ENCODE measurements at regions not wholly inside any gene's neighbourhood (a gene's known extent, or its start where the extent isn't known, plus 50 kb on each side); places are given as distances from the start of the nearest gene placed in this dataset.

DNA sequence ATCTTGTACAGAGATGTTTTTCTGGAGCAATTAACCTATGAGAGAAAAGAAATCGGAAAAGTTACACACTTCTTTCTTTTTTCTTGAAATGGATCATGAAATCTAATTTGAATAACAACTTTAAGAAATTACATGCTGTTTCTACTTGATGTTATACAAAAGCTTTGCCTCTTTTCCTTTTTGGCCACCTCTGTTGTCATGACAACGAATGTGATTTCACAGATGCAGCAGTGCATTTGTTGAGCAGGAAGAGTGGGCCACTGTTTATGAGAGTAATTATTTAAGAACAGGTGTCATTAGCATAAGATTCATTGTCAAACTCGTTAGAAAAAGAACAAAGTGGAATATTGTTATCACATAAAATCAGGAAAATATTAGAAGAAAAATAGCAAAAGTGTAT lies 148.3 kb upstream of the IMPG1 start:
- no peak overlapping the region for H3K4me2 ChIP-seq (ENCODE audit: low read length)
- H4K20me1 ChIP-seq (ENCODE audit: insufficient read depth, low read length) = no peaks in the 10 kb centered on the region
- no peaks in the 10 kb centered on the region for H3K9me3 ChIP-seq (ENCODE audit: low read length)
- H3K27ac ChIP-seq (ENCODE audit: low read depth, low read length, poor library complexity, severe bottlenecking) = no peak overlapping the region
- H3K9me2 ChIP-seq (ENCODE audit: low read depth, low read length) = no peaks in the 10 kb centered on the region
- H3K4me3 ChIP-seq (ENCODE audit: low read depth, low read length, poor library complexity, severe bottlenecking) = no peak overlapping the region
- H3F3A ChIP-seq (ENCODE audit: insufficient read depth, low read length) = no peaks in the 10 kb centered on the region
- no peak overlapping the region for H3K9ac ChIP-seq (ENCODE audit: low read length)
- H3K4me1 ChIP-seq (ENCODE audit: insufficient read depth, low read length, severe bottlenecking) = no peaks in the 10 kb centered on the region
- no peaks in the 10 kb centered on the region for H3K27me3 ChIP-seq (ENCODE audit: insufficient read depth, low read length)
- H3K36me3 ChIP-seq (ENCODE audit: insufficient read depth, low read length) = no peaks in the 10 kb centered on the region
- H3K79me2 ChIP-seq (ENCODE audit: insufficient read depth, low read length) = no peaks in the 10 kb centered on the region
- H2AFZ ChIP-seq (ENCODE audit: low read length) = no peak overlapping the region
- TF ChIP-seq, protein P1, sequence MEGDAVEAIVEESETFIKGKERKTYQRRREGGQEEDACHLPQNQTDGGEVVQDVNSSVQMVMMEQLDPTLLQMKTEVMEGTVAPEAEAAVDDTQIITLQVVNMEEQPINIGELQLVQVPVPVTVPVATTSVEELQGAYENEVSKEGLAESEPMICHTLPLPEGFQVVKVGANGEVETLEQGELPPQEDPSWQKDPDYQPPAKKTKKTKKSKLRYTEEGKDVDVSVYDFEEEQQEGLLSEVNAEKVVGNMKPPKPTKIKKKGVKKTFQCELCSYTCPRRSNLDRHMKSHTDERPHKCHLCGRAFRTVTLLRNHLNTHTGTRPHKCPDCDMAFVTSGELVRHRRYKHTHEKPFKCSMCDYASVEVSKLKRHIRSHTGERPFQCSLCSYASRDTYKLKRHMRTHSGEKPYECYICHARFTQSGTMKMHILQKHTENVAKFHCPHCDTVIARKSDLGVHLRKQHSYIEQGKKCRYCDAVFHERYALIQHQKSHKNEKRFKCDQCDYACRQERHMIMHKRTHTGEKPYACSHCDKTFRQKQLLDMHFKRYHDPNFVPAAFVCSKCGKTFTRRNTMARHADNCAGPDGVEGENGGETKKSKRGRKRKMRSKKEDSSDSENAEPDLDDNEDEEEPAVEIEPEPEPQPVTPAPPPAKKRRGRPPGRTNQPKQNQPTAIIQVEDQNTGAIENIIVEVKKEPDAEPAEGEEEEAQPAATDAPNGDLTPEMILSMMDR (IDR thresholded peaks at IDR 0.05; ENCODE audit: low read length) = no peak
- TF ChIP-seq EZH2 (IDR thresholded peaks at IDR 0.05; ENCODE audit: borderline replicate concordance, low read length) = no peak

DNA sequence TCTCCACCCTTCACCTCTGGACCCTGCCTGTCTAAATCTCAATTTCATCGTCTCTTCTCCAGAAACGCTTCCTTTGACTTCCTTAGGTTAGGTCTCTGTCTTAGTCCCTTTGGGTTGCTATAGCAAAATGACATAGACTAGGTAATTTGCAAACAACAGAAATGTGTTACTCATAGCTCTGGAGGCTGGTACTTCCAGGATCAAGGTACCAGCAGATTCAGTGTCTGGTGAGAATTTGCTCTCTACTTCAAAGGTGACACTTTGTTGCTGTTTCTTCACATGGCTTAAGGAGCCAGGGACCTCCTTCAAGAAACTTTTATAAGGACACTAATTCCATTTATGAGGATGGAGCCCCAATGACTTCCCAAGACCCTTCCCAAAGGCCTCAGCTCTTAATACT lies 145.1 kb upstream of the IMPG1 start:
- H3K4me2 ChIP-seq (ENCODE audit: low read length) = no peak overlapping the region
- H2AFZ ChIP-seq (ENCODE audit: low read length) = no peak overlapping the region
- H4K20me1 ChIP-seq (ENCODE audit: insufficient read depth, low read length) = no peaks in the 10 kb centered on the region
- no peaks in the 10 kb centered on the region for H3K9me2 ChIP-seq (ENCODE audit: low read depth, low read length)
- no peaks in the 10 kb centered on the region for H3K4me1 ChIP-seq (ENCODE audit: insufficient read depth, low read length, severe bottlenecking)
- no peak for TF ChIP-seq EZH2 (IDR thresholded peaks at IDR 0.05; ENCODE audit: borderline replicate concordance, low read length)
- TF ChIP-seq, protein P1 (IDR thresholded peaks at IDR 0.05; ENCODE audit: low read length) = no peak
- no peaks in the 10 kb centered on the region for H3K27me3 ChIP-seq (ENCODE audit: insufficient read depth, low read length)
- no peak overlapping the region for H3K27ac ChIP-seq (ENCODE audit: low read depth, low read length, poor library complexity, severe bottlenecking)
- H3F3A ChIP-seq (ENCODE audit: insufficient read depth, low read length) = no peaks in the 10 kb centered on the region
- H3K36me3 ChIP-seq (ENCODE audit: insufficient read depth, low read length) = no peaks in the 10 kb centered on the region
- H3K9ac ChIP-seq (ENCODE audit: low read length) = no peak overlapping the region
- no peaks in the 10 kb centered on the region for H3K9me3 ChIP-seq (ENCODE audit: low read length)
- H3K4me3 ChIP-seq (ENCODE audit: low read depth, low read length, poor library complexity, severe bottlenecking) = no peak overlapping the region
- no peaks in the 10 kb centered on the region for H3K79me2 ChIP-seq (ENCODE audit: insufficient read depth, low read length)

DNA sequence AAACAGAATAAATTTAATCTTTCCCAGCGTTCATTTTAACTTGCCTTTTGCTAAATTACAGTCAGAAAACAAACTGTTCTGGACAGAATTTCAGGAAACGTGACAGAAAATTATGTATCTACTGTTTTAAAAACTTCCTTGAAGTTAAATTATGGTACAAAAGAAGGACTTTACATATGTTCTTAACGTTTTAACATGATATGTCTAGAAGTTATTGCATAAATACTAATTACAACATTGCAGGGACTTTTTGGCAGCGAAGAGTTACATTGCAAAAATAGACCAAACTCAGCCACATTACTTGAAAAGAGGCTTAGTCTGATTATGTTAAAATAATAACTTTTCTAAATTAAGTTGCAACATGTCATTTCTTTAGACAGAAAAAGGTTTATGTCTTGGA lies 142.1 kb upstream of the IMPG1 start:
- Histone ChIP-seq H3K9me3 (ENCODE audit: low read length) (no peaks in the 10 kb centered on the region), H2AFZ (ENCODE audit: low read length) (no peak overlapping the region), H3K27me3 (ENCODE audit: insufficient read depth, low read length) (no peaks in the 10 kb centered on the region)

More for the DNA sequence above, 142.1 kb upstream of the IMPG1 start:
- Histone ChIP-seq H3K27ac (ENCODE audit: low read depth, low read length, poor library complexity, severe bottlenecking) (no peak overlapping the region), H3K9me2 (ENCODE audit: low read depth, low read length) (no peaks in the 10 kb centered on the region), H3K4me1 (ENCODE audit: insufficient read depth, low read length, severe bottlenecking) (no peaks in the 10 kb centered on the region), H3K4me3 (ENCODE audit: low read depth, low read length, poor library complexity, severe bottlenecking) (no peak overlapping the region), H3K79me2 (ENCODE audit: insufficient read depth, low read length) (no peaks in the 10 kb centered on the region), H3F3A (ENCODE audit: insufficient read depth, low read length) (no peaks in the 10 kb centered on the region), H4K20me1 (ENCODE audit: insufficient read depth, low read length) (no peaks in the 10 kb centered on the region), H3K9ac (ENCODE audit: low read length) (no peak overlapping the region), H3K36me3 (ENCODE audit: insufficient read depth, low read length) (no peaks in the 10 kb centered on the region), H3K4me2 (ENCODE audit: low read length) (no peak overlapping the region)
- TF ChIP-seq, protein P1 (IDR thresholded peaks at IDR 0.05; ENCODE audit: low read length) = no peak
- TF ChIP-seq EZH2 (IDR thresholded peaks at IDR 0.05; ENCODE audit: borderline replicate concordance, low read length) = no peak

Data from OCI-LY1 (cell line).